Endodermal cell (in vitro differentiated cells): ENCODE measurements at regions not wholly inside any gene's neighbourhood (a gene's known extent, or its start where the extent isn't known, plus 50 kb on each side); places are given as distances from the start of the nearest gene placed in this dataset.

Experiments used
- DNase-seq: peaks from one replicate; pipeline ENCODE4 v3.0.0-alpha.2; 2017
- H3K27ac ChIP-seq: 2 replicates; pipeline ENCODE4 v1.5.1; 2013; ENCODE audit warnings: mild to moderate bottlenecking, low read depth, low read length, moderate library complexity
- H3K27me3 ChIP-seq: 2 replicates; pipeline ENCODE4 v1.6.1; 2013; ENCODE audit warnings: mild to moderate bottlenecking, low read length, moderate library complexity; ENCODE audit not compliant: insufficient read depth, control insufficient read depth, poor library complexity, severe bottlenecking
- H3K36me3 ChIP-seq: 2 replicates; pipeline ENCODE4 v1.7.0; 2013; ENCODE audit warnings: mild to moderate bottlenecking, low read length, moderate library complexity; ENCODE audit not compliant: control insufficient read depth, insufficient read depth
- H3K4me1 ChIP-seq: one replicate; pipeline ENCODE4 v1.7.0; 2013; ENCODE audit warnings: low read length; ENCODE audit not compliant: control insufficient read depth, insufficient read depth
- H3K4me3 ChIP-seq: 2 replicates; pipeline ENCODE4 v1.5.1; 2013; ENCODE audit warnings: mild to moderate bottlenecking, low read length, moderate library complexity
- H3K9ac ChIP-seq: 2 replicates; pipeline ENCODE4 v1.6.1; 2013; ENCODE audit warnings: mild to moderate bottlenecking, low read length, moderate library complexity; ENCODE audit not compliant: poor library complexity, severe bottlenecking; ENCODE audit errors: extremely low read depth
- H3K9me3 ChIP-seq: 2 replicates; pipeline ENCODE4 v1.6.1; 2013; ENCODE audit warnings: mild to moderate bottlenecking, low read length, moderate library complexity; ENCODE audit not compliant: control insufficient read depth
- H3K27ac Mint-ChIP-seq: 2 replicates; pipeline ENCODE4 v1.8.0; 2020; ENCODE audit warnings: mixed read lengths
- H3K27me3 Mint-ChIP-seq: 2 replicates; pipeline ENCODE4 v1.8.0; 2021; ENCODE audit warnings: mild to moderate bottlenecking, mixed read lengths; ENCODE audit not compliant: insufficient read depth
- H3K36me3 Mint-ChIP-seq: 2 replicates; pipeline ENCODE4 v1.8.0; 2020; ENCODE audit warnings: low read depth, mixed read lengths
- H3K4me1 Mint-ChIP-seq: 2 replicates; pipeline ENCODE4 v1.8.0; 2020; ENCODE audit warnings: mixed read lengths
- H3K4me3 Mint-ChIP-seq: 2 replicates; pipeline ENCODE4 v1.8.0; 2020; ENCODE audit warnings: mild to moderate bottlenecking, moderate library complexity, mixed read lengths
- H3K9me3 Mint-ChIP-seq: 2 replicates; pipeline ENCODE4 v1.8.0; 2020; ENCODE audit warnings: mild to moderate bottlenecking, mixed read lengths
- WGBS, 2 experiments: methylation state at CpG; one replicate each; pipeline versions ENCODE4 v1.1.5 to v1.1.7; 2013; ENCODE audit warnings: missing lambda C conversion rate in 2 of 2, mixed read lengths in 1 of 2; ENCODE audit not compliant: insufficient coverage in 1 of 2, insufficient read length in 1 of 2; 5-methylcytosine and 5-hydroxymethylcytosine counted together
- TF ChIP-seq, protein P1 (sequence below): fragments of 200-600 bp; sonication (generic); conservative IDR thresholded peaks from 2 replicates; pipeline ENCODE4 v1.5.0; 2021; ENCODE audit warnings: antibody characterized with exemption, mild to moderate bottlenecking

- Histone ChIP-seq H3K4me3 (no peak overlapping the region), H3K36me3 (no peaks in the 10 kb centered on the region), H3K9ac (no peak overlapping the region), H3K9me3 (no peaks in the 10 kb centered on the region), H3K4me1 (peaks cover 5% of the 10 kb centered on the region), H3K27ac (no peak overlapping the region), H3K27me3 (no peaks in the 10 kb centered on the region)
- DNase-seq = no peak
- WGBS, 2 experiments = 91 to 97% methylated on average over 6 to 8 of the region's 8 CpGs
- Mint-ChIP-seq H3K27ac (no peak overlapping the region), H3K4me3 (no peak overlapping the region), H3K9me3 (no peaks in the 10 kb centered on the region), H3K27me3 (peaks cover 10% of the 10 kb centered on the region), H3K36me3 (no peaks in the 10 kb centered on the region), H3K4me1 (peaks cover 16% of the 10 kb centered on the region)
- TF ChIP-seq, protein P1, sequence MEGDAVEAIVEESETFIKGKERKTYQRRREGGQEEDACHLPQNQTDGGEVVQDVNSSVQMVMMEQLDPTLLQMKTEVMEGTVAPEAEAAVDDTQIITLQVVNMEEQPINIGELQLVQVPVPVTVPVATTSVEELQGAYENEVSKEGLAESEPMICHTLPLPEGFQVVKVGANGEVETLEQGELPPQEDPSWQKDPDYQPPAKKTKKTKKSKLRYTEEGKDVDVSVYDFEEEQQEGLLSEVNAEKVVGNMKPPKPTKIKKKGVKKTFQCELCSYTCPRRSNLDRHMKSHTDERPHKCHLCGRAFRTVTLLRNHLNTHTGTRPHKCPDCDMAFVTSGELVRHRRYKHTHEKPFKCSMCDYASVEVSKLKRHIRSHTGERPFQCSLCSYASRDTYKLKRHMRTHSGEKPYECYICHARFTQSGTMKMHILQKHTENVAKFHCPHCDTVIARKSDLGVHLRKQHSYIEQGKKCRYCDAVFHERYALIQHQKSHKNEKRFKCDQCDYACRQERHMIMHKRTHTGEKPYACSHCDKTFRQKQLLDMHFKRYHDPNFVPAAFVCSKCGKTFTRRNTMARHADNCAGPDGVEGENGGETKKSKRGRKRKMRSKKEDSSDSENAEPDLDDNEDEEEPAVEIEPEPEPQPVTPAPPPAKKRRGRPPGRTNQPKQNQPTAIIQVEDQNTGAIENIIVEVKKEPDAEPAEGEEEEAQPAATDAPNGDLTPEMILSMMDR = no peak
Observed at GRCh38 chr6:90753820-90754643, 167.2 kb upstream of the MAP3K7 start.

DNA sequence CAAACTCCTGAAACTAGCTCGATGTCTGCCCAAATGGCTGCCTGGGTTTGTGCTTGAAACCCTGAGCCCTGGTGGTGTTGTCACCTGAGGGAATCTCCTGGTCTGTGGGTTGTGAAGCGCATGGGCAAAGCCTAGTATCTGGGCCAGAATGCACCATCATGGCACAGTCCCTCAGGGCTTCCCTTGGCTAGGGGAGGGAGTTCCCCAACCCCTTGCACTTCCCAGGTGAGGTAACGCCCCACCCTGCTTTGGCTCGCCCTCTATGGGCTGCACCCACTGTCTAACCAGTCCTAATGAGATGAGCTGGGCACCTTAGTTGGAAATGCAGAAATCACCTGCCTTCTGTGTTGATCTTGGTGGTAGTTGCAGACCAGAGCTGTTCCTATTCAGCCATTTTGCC lies 152.9 kb upstream of the MAP3K7 start:
- H3K36me3 ChIP-seq = no peaks in the 10 kb centered on the region
- peaks cover 23% of the 10 kb centered on the region for H3K4me1 Mint-ChIP-seq
- no peak overlapping the region for H3K4me3 ChIP-seq
- H3K27me3 Mint-ChIP-seq = no peaks in the 10 kb centered on the region
- no peaks in the 10 kb centered on the region for H3K9me3 ChIP-seq
- TF ChIP-seq, protein P1 = no peak
- peaks cover 8% of the 10 kb centered on the region for H3K36me3 Mint-ChIP-seq
- no peaks in the 10 kb centered on the region for H3K27me3 ChIP-seq
- H3K27ac Mint-ChIP-seq = no peak overlapping the region
- H3K9me3 Mint-ChIP-seq = peaks cover 25% of the 10 kb centered on the region
- WGBS, 2 experiments = 68 to 78% methylated on average over 4 of the region's 4 CpGs
- no peaks in the 10 kb centered on the region for H3K4me1 ChIP-seq
- H3K4me3 Mint-ChIP-seq = peak overlapping the region; percentile 19
- DNase-seq = no peak
- H3K9ac ChIP-seq = no peak overlapping the region
- H3K27ac ChIP-seq = no peak overlapping the region

DNA sequence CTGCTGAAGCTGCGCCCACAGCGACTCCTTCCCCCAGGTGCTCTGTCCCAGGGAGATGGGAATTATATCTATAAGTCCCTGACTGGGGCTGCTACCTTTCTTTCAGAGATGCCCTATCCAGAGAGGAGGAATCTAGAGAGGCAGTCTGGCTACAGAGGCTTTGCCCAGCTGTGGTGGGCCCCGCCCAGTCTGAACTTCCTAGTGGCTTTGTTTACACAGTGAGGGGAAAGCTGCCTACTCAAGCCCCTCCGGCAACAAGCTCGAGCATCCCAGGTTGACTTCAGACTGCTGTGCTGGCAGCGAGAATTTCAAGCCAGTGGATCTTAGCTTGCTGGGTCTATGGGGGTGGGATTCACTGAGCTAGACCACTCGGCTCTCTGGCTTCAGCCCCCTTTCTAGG lies 152.5 kb upstream of the MAP3K7 start:
- H3K9me3 Mint-ChIP-seq = peaks cover 30% of the 10 kb centered on the region
- H3K4me3 ChIP-seq = no peak overlapping the region
- H3K9ac ChIP-seq = no peak overlapping the region
- TF ChIP-seq, protein P1 = no peak
- no peaks in the 10 kb centered on the region for H3K36me3 ChIP-seq
- peak; percentile 73 for DNase-seq
- no peaks in the 10 kb centered on the region for H3K27me3 Mint-ChIP-seq
- H3K27ac ChIP-seq = no peak overlapping the region
- H3K27me3 ChIP-seq = no peaks in the 10 kb centered on the region
- H3K36me3 Mint-ChIP-seq = peaks cover 12% of the 10 kb centered on the region
- H3K4me1 ChIP-seq = no peaks in the 10 kb centered on the region
- peaks cover 23% of the 10 kb centered on the region for H3K4me1 Mint-ChIP-seq
- no peak overlapping the region for H3K27ac Mint-ChIP-seq
- WGBS, 2 experiments = 87 to 89% methylated on average over 5 to 7 of the region's 7 CpGs
- peak overlapping the region; percentile 19 for H3K4me3 Mint-ChIP-seq
- H3K9me3 ChIP-seq = no peaks in the 10 kb centered on the region
